ENCODE measurements at regions not wholly inside any gene's neighbourhood (a gene's known extent, or its start where the extent isn't known, plus 50 kb on each side); places are given as distances from the start of the nearest gene placed in this dataset.

- no peak for TF ChIP-seq CTCF (IDR thresholded peaks at IDR 0.05; ENCODE audit: insufficient read depth, low read length)
- no peak for TF ChIP-seq REST (IDR thresholded peaks at IDR 0.05; ENCODE audit: insufficient replicate concordance, low read depth)
- TF ChIP-seq POLR2AphosphoS5 (IDR thresholded peaks at IDR 0.05; ENCODE audit: low read depth) = no peak
- no peak for TF ChIP-seq SPI1 (IDR thresholded peaks at IDR 0.05; ENCODE audit: borderline replicate concordance, low read depth)
These were observed 83.8 kb downstream of the DIRAS3 start for GRCh38 chr1:67966666-67967009.
